Embryonic facial prominence (tissue), 1 donor: ENCODE measurements at regions not wholly inside any gene's neighbourhood (a gene's known extent, or its start where the extent isn't known, plus 50 kb on each side); places are given as distances from the start of the nearest gene placed in this dataset.
"Not testable (repeated sequence)": the region's sequence is repeated elsewhere in the genome, so short reads cannot be mapped to it uniquely, and the experiment has no call there.

Experiments used
- DNase-seq: peaks from one replicate; pipeline ENCODE4 v3.0.0-alpha.2; 2016; ENCODE audit errors: extremely low spot score

DNA sequence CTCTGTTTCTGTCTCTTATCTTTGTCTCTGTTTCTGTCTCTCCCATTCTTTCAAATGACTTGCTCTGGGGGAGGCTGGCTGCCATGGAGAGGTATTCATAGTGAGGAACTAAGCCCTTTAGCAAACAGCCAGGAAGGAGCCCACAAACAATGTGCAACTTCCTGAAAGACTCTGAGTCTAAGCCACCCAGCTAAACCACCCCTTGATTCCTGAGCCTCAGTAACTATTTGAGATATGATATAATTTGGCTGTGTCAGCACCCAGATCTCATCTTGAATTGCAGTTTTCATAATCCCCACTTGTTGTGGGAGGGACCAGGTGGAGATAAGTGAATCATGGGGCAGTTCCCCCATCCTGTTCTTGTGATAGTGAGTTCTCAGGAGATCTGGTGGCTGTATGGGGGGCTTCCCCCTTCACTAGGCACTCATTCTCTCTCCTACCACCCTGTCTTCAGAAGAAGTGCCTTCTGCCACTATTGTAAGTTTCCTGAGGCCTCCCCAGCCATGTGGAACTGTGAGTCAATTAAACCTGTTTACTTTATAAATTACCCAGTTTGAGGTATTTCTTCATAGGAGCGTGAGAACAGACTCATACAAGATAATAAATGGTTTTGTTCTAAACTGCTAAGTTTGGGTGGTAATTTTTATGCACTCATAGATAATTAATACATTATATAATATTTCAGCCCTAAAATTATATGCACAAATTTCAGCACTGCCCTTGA lies 121.2 kb upstream of the FOXP2 start:
- DNase-seq, result no peak

DNA sequence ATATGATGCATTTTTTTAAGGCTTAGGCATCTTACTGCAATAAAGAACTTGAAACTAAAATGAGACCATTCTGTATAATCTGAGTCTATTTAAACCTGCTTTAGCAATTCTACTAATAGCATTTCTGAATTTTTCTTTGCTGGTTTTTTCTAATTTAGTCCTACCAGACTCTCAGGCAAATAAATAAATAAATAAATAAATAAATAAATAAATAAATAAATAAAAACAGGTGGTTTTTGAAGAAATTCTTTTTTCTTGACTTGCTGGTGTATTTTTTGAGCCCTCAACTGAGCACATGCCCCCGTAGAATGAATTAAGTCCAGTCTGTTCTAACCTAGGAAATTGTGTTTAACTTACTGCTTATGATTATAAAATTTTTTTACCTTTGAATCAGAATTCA lies 134.7 kb upstream of the FOXP2 start:
- no peak for DNase-seq

DNA sequence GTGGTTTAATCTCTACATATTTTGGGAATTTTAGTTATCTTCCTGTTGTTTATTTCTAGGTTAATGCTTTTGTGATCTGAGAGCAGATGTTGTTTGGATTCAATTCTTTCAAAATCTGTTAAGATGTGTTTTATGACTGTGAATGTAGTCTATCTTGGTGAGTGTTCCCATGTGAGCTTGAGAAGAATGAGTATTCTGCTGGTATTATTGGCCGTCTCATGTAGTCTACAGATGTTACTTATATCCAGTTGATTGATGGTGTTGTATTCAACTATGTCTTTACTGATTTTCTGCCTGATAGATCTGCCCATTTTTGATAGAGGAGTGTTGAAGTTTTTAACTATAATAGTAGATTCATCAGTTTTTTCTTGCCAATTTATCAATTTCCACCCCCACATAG lies 141.4 kb upstream of the FOXP2 start:
- DNase-seq, result no peak

DNA sequence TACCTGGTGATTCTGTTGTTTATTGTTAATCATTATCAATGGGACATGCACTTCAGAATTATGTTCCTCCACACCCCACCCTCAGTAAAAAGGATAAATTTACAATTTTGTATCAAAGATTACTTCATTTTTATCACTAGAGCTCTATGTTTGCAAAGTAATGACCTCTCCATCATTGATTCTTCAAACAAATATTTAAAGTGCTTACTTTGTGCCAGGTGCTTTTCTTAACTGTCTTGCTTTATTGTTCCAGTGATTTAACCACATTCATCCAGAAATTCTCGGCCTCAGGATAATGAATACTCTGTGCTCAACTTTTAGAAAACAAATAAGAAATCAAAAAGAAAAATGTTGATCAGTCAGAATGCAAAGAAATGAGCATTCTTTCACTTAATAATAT lies 144.9 kb upstream of the FOXP2 start:
- DNase-seq, result no peak

DNA sequence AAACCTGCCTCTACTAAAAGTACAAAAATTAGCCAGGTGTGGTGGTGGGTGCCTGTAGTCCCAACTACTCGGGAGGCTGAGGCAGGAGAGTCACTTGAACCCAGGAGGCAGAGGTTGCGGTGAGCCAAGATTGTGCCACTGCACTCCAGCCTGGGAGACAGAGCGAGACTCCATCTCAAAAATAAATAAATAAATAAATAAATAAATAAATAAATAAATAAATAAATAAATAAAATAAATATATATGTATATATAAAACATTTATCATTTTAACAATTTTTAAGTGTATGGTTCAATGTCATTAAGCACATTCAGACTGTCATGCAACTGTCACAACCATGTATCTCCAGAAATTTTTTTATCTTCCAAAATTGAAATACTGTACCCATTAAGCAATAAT lies 147.1 kb upstream of the FOXP2 start:
- DNase-seq, result not testable (repeated sequence)

DNA sequence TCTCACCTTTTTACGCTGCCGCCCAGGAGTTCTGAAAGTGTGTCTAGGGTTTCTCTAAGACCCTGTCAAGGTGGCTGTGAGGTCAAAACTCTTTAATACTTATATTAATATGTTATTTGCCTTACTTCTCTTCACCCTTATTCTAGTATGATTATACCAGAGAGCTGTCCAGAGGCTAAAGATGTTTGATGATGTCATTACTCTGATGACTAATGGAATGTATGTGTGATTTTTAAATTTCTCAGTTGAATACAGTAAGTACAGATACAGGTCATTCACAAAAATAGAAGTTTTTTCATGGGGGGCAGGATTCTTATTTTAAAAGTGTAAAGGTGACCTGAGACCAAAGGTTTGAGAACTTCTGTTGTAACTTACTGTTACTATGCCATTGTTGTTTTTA lies 150.6 kb upstream of the FOXP2 start:
- DNase-seq, result no peak

DNA sequence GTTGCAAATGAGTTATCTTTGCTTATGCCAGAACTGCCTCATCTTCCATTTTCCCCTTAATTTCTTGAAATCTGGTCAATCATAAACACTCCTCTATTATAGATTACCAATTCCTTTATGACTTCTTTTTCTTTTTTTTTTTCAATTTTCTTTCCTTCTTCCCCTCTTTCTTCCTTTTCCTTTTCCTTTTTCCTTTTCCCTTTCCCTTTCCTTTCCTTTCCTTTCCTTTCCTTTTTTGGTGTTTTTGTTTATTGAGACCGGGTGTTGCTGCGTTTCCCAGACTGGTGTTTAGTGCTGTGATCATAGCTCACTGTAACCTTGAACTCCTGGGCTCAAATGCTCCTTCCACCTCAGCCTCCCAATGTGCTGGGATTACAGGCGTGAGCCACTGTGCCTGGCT lies 151.4 kb upstream of the FOXP2 start:
- no peak for DNase-seq

DNA sequence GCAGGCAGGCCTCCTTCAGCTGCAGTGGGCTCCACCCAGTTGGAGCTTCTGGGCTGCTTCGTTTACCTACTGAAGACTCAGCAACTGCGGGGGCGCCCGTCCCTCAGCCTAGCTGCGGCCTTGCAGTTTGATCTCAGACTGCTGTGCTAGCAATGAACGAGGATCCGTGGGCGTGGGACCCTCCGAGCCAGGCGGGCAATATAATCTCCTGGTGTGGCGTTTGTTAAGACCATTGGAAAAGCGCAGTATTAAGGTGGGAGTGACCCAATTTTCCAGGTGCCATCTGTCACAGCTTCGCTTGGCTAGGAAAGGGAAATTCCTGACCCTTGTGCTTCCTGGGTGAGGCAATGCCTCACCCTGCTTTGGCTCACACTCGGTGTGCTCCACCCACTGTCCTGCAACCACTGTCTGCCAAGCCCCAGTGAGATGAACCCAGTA lies 159.2 kb upstream of the FOXP2 start:
- no peak for DNase-seq

DNA sequence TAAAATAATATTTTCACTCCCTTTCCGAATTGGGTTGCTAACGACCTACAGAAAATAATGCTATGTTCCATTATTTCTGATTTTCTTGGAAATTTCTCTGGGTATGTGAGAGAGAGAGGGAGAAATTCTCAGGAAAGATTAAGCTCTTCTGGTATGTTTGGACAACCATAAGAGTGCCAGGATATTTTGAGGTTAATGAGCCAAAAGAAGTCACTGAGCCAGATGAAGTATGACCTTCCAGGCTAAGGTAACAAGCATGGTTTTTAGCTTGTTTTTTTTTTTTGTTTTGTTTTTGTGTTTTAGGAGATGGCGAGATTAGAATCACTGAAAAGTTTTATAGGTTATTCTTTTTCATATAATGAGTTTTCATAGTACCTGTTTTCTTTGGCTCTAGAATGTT lies 171.0 kb upstream of the FOXP2 start:
- DNase-seq, result no peak

DNA sequence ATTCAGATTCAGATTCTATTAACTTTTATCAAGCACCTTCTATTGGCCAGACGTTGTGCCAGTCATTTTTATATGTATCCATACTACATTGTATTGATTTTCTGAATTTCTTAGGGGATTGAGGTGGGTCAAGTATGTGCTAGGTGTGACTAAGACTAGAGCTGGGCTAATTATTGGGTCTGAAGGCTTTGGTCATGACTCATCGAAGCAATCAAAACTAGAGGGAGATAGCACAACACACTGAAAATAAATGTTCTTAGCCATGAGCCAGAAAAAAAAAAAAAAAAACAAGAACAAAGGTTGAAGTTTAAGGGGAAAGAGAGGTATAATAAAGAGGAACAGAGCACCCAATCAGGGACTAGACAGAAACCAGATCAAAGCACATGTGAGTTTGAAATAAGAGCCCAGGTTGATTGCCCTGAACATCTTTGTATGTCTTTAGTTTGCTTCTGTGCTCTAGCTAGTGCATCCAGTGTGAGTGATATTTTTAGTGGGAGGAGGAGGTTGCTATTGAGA lies 171.6 kb upstream of the FOXP2 start:
- DNase-seq, result no peak

DNA sequence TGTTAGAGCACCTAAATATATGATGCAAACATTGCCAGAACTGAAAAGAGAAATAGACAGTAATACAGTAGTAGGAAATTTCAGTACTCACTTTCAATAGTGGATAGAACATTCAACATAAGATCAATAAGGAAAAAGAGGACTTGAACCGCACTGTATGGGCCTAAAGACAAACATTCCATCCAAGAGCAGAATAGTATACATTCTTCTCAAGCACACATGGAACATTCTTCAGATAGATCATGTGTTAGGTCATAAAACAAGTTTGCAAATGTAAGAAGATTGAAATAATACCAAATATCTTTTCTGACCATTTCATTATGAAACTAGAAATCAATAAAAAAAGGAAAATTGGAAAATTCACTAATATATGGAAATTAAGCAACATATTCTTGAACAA lies 185.4 kb upstream of the FOXP2 start:
- no peak for DNase-seq

DNA sequence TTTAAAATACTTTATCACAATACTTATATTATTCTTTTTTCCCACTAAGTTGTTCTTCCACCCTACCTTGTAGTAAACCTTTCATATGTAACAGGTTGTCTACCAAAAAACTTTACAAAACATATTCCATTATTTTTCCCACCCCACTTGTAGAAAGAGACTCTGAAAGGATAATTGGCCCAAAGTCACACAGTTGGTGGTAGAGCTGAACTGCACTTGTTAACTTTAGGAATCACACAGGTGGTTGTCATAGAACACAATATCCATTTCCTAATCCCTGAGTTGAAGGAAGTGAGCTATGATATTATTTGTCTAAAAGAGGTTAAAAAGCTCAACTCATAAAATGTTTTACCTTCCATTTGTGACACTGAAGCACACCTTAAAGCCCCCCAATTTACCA lies 188.8 kb upstream of the FOXP2 start:
- DNase-seq, result no peak

DNA sequence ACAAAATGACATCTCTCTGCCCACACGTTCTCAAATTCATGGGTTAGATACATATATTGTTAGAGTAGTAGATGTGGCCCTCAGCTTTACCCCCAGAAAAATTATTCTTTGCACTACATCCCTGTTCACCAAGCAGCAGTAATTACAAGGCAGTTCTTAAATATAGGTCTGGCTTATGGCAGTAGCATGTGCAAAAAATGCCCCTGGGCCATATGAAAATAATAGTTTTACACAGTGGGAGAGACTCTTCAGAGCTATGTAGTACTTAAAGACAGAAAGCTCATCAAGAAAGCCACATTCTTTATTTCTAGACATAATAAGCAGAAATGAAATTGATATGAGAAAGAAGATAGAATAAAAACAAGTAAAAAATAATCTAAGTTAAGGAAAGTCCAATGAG lies 196.3 kb upstream of the FOXP2 start:
- no peak for DNase-seq

DNA sequence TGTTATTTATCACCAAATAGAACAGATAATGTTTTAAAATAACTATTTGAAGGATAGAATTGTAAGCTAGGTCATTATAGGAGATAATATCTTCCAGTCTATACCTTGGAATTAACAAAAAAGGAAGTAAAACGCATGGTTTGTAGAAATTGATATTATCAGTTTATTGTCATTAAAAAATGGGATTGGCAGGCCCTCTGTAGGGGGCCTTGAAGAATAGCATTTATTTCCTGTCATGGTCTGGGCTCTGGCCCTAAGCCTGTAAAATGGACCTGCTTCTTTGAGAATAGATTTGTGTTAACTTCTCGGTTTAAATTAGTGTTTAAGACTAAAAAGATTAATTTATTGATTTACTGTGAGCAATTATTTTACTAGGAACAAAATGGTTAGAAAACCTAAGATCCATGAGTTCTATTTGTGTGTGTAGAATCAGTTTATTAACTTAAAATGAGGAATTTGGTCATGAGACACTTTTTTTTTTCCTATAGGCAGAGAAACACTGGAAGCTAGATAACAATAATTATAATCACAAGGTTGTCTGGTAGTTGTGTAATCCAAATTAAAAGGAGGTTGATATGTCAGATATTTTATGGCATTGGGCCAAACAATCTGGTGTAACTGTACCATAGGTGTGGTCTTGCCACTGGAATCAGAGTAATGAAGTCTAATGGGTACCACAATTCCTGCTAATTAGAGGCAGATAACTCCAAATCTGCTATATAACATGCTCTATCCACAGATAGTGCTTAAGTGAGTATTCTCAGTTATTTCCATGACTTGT lies 197.4 kb upstream of the FOXP2 start:
- no peak for DNase-seq

DNA sequence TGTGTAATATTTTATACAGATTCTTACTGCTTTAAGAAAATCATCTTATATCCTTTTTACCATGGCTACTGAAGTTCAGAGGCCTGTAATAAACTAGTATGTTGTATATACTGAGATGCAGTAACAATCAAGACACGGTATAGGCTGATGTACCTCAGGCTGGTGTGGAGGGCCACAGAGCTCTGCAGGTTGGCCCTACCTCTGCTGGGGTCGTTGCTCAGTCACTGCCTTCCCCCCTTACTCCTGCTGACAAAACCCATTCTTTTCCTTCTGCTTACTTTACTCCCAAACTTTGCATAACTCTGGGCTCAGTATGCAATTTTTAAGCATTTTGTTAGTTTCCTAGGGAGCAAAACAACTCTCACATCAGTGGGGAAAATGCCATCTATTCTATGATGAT lies 200.1 kb upstream of the FOXP2 start:
- DNase-seq, result no peak

DNA sequence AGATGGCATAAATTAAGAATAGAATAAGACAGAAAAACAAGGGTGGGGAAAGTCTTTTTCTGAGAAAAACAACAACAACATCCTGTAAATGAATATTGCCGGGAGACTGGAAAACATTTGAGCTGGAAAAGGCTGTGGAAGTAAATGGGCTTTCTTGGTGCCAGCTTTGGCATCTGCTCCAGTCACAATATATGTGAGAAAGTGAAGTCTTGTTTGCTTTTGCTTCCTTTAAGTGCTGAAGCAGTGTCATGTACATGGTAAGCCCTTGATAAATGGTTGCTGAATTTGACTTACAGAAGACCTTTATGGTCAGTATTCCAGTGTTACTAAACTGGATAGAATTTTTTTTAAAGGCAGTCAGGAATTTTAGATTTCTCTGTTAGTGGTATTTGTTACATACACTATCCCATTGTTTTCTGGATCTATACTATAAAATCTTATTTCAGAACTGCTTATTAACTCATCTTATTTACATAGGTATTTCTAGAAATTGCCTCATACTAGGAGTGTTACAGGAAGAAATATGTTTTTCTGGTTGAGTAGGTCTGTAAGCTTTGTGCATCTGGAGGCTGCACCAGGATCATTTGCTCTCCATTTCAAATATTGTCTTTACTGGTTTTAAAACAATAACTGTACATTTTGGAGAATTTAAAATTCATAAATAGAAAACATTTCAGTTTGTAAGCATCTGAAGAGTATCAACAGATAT lies 201.7 kb upstream of the FOXP2 start:
- DNase-seq, result no peak

DNA sequence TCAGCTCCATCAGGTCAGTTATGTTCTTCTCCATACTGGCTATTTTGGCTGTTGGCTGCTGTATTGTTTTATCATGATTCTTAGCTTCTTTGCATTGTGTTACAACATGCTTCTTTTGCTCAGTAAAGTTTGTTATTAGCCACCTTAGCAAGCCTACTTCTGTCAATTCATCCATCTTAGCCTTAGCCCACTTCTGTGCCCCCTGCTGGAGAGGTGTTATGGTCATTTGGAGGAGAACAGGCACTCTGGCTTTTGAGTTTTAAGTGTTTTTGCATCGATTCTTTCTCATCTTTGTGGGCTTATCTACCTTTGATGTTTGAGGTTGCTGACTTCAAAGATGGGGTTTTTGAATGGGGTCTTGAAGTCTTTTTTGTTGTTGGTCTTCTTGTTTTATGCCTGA lies 204.6 kb upstream of the FOXP2 start:
- no peak for DNase-seq

DNA sequence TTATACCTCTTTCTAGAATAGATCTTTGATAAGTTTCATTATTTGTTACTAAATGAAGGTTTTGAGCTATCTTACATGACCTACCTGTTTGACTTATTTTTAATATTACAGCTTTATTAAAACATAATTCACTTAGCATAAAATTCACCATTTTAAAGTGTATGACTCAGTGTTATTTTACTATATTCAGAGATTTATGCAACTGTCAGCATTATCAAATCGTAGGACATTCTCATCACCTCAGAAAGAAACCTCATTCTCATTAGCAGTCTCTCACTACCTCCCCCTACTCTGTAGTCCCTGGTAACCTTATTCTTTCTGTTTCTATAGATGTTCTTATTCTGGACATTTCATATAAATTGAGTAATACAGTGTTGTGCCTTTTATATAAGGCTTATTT lies 207.9 kb upstream of the FOXP2 start:
- DNase-seq, result no peak

DNA sequence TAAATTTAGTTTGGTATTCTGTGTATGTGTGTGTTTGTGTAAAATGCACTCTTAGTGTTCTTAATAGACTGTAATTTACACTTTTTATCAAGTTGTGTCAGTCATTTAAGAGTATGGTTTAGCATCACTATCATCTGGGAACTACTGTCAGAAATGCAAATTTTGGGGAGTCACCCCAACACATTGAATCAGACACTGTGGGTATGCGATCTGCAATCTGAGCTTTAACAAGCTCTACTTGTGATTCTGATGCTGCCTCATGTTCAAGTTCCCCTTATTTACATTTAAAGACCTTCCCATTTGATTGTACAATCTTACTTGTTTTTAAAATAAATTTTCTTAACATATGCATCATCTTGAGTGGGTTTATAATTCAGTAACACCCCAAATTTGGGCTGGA lies 218.1 kb upstream of the FOXP2 start:
- no peak for DNase-seq

DNA sequence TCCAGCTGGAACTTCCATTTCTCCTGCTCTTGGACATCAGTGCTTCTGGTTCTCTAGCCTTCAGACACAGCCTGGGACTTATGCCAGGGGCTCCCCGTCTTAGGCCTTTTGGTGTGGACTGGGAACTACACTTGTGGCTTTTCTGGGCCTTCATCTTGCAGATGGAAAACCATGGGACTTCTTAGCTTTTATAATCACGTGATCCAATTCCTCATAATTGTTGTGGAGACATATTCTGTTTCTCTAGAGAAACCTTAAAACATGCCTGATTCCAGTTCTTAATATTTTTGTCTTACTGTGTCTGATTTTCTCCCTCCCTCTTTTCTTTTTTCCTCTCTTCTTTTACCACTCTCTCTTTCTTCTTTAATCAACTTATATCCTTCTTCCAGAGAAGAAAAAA lies 224.2 kb upstream of the FOXP2 start:
- no peak for DNase-seq

DNA sequence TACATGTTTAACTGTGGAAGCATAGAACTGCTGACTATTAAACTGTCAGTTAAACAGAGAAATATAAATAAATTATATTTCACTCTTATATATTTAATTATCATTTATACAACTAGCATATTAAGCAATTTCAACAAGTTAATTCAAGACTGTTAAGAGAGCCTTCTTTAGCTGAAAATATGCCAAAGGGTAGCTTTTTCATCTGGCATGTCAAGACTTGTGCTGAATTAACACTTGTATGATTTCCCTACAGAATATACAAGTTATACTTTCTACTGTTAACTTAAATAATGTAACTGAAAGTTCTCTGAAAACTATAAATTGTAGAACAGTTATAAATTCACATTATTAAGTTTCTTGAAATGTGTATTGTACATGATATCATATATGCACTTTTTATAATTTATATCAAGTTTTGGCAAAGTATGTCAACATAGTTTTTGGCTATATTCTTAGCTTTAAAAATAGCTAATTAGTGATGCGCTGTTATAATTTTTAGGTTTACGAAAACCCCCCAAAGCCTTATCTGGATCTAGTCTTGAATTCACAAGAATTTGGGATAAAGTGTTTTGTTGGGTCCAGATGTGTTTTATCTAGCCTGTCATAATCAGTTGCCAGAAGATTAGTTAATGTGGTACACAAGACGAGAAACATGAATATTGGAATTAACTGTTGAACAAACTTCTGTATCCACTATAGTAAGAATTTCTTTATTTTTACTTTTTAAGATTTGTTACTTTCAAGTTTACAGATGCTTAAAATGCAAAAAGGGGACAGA lies 231.1 kb upstream of the FOXP2 start:
- no peak for DNase-seq

DNA sequence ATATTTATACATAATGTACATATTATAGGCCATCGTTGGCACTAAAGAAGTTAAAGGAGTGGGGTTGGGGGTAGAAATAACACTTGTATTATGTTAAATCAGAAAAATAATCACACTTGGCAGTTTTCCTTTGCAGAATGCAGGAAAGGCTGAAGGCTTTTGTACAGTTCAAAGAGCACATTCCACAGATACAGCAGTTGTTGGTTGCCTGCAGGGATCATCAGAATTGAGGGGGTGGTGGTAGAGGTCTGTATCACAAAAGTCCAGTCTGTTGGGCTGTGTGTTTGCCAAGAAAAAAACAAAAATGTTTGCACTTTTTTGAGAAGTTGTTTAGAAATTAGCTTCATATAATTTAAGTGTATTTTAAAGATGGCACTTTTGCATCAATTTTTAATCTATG lies 231.8 kb upstream of the FOXP2 start:
- no peak for DNase-seq
